ENCODE measurements at regions not wholly inside any gene's neighbourhood (a gene's known extent, or its start where the extent isn't known, plus 50 kb on each side); places are given as distances from the start of the nearest gene placed in this dataset.

- no peak for ATAC-seq (ENCODE audit: low read depth)
- CTCF ChIA-PET = no interaction called here
These were observed 622.4 kb downstream of the SLC6A15 start for GRCh38 chr12:84290168-84290567.

More at GRCh38 chr12:84290168-84290567, 622.4 kb downstream of the SLC6A15 start:
- Histone ChIP-seq H3K4ac (ENCODE audit: low read depth, low read length) (no peak overlapping the region), H2AK5ac (ENCODE audit: low read depth, low read length) (no peak overlapping the region), H3K4me2 (ENCODE audit: low read depth, low read length) (no peak overlapping the region), H4K20me1 (ENCODE audit: insufficient read depth, low read length) (no peaks in the 10 kb centered on the region), H2BK15ac (ENCODE audit: low read depth, low read length) (no peak overlapping the region), H3K14ac (replicated peaks; ENCODE audit: low read depth, low read length) (no peak overlapping the region), H4K5ac (ENCODE audit: low read depth, low read length) (no peak overlapping the region), H3K9ac (ENCODE audit: low read depth, low read length) (no peak overlapping the region), H3K9me1 (ENCODE audit: insufficient read depth, low read length) (no peaks in the 10 kb centered on the region), H2AK9ac (replicated peaks; ENCODE audit: low read depth, low read length, poor library complexity) (no peak overlapping the region), H3K4me1 (ENCODE audit: control insufficient read depth, insufficient read depth, low read length) (no peaks in the 10 kb centered on the region), H4K8ac (ENCODE audit: low read depth in 2 of 2, low read length in 2 of 2) (no peak overlapping the region), H2BK120ac (ENCODE audit: low read depth, low read length) (no peak overlapping the region), H2AFZ (replicated peaks; ENCODE audit: low read length, poor library complexity) (no peak overlapping the region), H2BK5ac (ENCODE audit: low read depth, low read length, poor library complexity, severe bottlenecking) (no peak overlapping the region), H2BK20ac (ENCODE audit: low read depth, low read length) (no peak overlapping the region), H3K23ac (ENCODE audit: low read depth, low read length) (no peak overlapping the region), H3K9me3 (ENCODE audit: control insufficient read depth, insufficient read depth, low read length) (no peaks in the 10 kb centered on the region), H3K18ac (ENCODE audit: low read depth, low read length) (no peak overlapping the region), H4K91ac (ENCODE audit: insufficient read depth, low read depth, low read length) (no peak overlapping the region), H3K27ac (ENCODE audit: insufficient read depth, low read length) (no peak overlapping the region), H3K56ac (ENCODE audit: extremely low read depth, insufficient read depth, low read length) (no peak overlapping the region), H3K79me1 (ENCODE audit: low read depth in 1 of 2, low read length in 2 of 2) (no peaks in the 10 kb centered on the region), H3K27me3 (ENCODE audit: control insufficient read depth, insufficient read depth, low read length) (no peaks in the 10 kb centered on the region), H3K36me3 (ENCODE audit: control insufficient read depth, insufficient read depth, low read length) (no peaks in the 10 kb centered on the region), H3K4me3 (ENCODE audit: insufficient read depth, low read depth, low read length) (no peak overlapping the region)
- dilution Hi-C loops (cut with HindIII; ENCODE audit: low sequenced_read_pairs, unreplicated experiment) (no loop called here), intact Hi-C loops (cut with micrococcal nuclease) (no loop called here), in situ Hi-C loops (cut with MboI; ENCODE audit: low sequenced_read_pairs) (no loop called here)
- no peak for TF ChIP-seq FOS (IDR thresholded peaks at IDR 0.05; ENCODE audit: low read depth, low read length)
- no peak for TF ChIP-seq CEBPB (IDR thresholded peaks at IDR 0.05; ENCODE audit: low read depth, low read length)
- no peak for TF ChIP-seq RAD21 (IDR thresholded peaks at IDR 0.05; ENCODE audit: low read length)
- TF ChIP-seq MAZ (IDR thresholded peaks at IDR 0.05; ENCODE audit: borderline replicate concordance, low read depth, low read length) = no peak
- TF ChIP-seq POLR2A (IDR thresholded peaks at IDR 0.05; ENCODE audit: low read depth, low read length) = no peak
- no peak for TF ChIP-seq RFX5 (IDR thresholded peaks at IDR 0.05; ENCODE audit: low read depth, low read length)
- TF ChIP-seq MXI1 (IDR thresholded peaks at IDR 0.05; ENCODE audit: borderline replicate concordance, low read depth, low read length) = no peak
- TF ChIP-seq MAFK (IDR thresholded peaks at IDR 0.05; ENCODE audit: low read depth, low read length) = no peak
- no peak for TF ChIP-seq CHD1 (IDR thresholded peaks at IDR 0.05; ENCODE audit: low read depth, low read length)
- BruUV-seq (replicated peaks) = no TSS peak
- DNase-seq = no peak
- POLR2A ChIA-PET (ENCODE audit: unreplicated experiment) = no interaction called here

Data from IMR-90 (cell line).